ENCODE measurements at regions not wholly inside any gene's neighbourhood (a gene's known extent, or its start where the extent isn't known, plus 50 kb on each side); places are given as distances from the start of the nearest gene placed in this dataset.

DNA sequence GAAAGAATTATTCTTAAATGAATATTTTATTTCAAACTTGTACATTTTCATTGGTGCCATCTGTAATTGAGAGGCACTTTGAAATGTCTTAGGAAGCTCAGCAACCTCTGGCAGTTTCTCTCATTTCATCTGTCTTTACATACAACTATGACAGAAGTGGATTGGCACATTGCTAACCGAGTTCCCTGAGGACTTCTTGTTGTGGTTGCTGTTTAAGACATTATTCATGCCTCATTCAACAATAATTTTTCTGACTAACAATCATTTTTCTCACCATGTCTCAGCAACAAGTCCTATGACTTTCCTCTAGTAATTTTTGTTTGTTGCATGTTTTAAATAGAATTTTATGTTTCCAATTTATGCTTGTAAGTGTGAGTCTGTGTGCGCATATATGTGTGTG, 284.0 kb upstream of the CWC22 start:
- H3K9me3 ChIP-seq (ENCODE audit: insufficient read depth, low read depth, low read length), result no peaks in the 10 kb centered on the region
- Mint-ChIP-seq H3K27me3 (ENCODE audit: low read depth, unreplicated experiment) (no peaks in the 10 kb centered on the region), H3K27ac (ENCODE audit: unreplicated experiment) (no peak overlapping the region), H3K36me3 (ENCODE audit: low read depth, unreplicated experiment) (no peaks in the 10 kb centered on the region), H3K9me3 (ENCODE audit: unreplicated experiment) (no peaks in the 10 kb centered on the region), H3K4me3 (ENCODE audit: unreplicated experiment) (no peak overlapping the region), H3K4me1 (ENCODE audit: low read depth, unreplicated experiment) (peaks cover 6% of the 10 kb centered on the region)
- H3K9ac ChIP-seq (ENCODE audit: low read length), result no peak overlapping the region
- TF ChIP-seq EZH2 (IDR thresholded peaks at IDR 0.05; ENCODE audit: insufficient read depth, low read length), result no peak
- TF ChIP-seq, protein P1, sequence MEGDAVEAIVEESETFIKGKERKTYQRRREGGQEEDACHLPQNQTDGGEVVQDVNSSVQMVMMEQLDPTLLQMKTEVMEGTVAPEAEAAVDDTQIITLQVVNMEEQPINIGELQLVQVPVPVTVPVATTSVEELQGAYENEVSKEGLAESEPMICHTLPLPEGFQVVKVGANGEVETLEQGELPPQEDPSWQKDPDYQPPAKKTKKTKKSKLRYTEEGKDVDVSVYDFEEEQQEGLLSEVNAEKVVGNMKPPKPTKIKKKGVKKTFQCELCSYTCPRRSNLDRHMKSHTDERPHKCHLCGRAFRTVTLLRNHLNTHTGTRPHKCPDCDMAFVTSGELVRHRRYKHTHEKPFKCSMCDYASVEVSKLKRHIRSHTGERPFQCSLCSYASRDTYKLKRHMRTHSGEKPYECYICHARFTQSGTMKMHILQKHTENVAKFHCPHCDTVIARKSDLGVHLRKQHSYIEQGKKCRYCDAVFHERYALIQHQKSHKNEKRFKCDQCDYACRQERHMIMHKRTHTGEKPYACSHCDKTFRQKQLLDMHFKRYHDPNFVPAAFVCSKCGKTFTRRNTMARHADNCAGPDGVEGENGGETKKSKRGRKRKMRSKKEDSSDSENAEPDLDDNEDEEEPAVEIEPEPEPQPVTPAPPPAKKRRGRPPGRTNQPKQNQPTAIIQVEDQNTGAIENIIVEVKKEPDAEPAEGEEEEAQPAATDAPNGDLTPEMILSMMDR (IDR thresholded peaks at IDR 0.05; ENCODE audit: insufficient read depth, low read depth, low read length), result no peak
- no peaks in the 10 kb centered on the region for H3K36me3 ChIP-seq (ENCODE audit: insufficient read depth, low read length)
- peaks cover 14% of the 10 kb centered on the region for H3K4me1 ChIP-seq (ENCODE audit: insufficient read depth, low read length)
- FAIRE-seq (peak; percentile 56), DNase-seq (ENCODE audit: low read depth) (peak; percentile 76)
- no peaks in the 10 kb centered on the region for H3K79me2 ChIP-seq (ENCODE audit: insufficient read depth, low read length)
- H4K20me1 ChIP-seq (ENCODE audit: insufficient read depth, low read length), result no peaks in the 10 kb centered on the region
- peak overlapping the region; percentile 79 for H3K4me2 ChIP-seq (ENCODE audit: low read length)
- H3K4me3 ChIP-seq (ENCODE audit: insufficient read depth, low read depth, low read length), result no peak overlapping the region
- no peaks in the 10 kb centered on the region for H3K27me3 ChIP-seq (ENCODE audit: insufficient read depth, low read length)
- H2AFZ ChIP-seq (ENCODE audit: low read depth, low read length), result no peak overlapping the region
- peak overlapping the region; percentile 70 for H3K27ac ChIP-seq (ENCODE audit: low read depth, low read length)

DNA sequence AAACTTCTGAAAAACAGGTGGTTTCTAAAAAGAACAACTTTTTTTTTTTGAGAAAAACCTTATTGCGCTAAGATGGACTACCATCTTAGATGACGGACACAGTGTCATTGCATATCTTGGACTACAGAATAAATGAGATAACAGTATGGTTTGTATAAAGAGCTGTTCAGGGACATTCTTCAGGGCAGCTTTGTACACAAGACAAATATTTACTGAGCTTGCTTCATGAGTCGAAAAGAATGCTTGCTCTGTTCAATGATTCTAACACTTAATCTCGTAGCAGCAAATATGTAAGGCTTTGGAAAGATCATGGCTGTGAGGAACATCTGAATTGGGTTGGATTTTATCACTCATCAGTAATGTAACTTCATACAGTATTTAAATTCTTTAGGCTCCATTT, 282.5 kb upstream of the CWC22 start:
- Mint-ChIP-seq H3K4me1 (ENCODE audit: low read depth, unreplicated experiment) (peaks cover 6% of the 10 kb centered on the region), H3K9me3 (ENCODE audit: unreplicated experiment) (no peaks in the 10 kb centered on the region), H3K27ac (ENCODE audit: unreplicated experiment) (no peak overlapping the region), H3K27me3 (ENCODE audit: low read depth, unreplicated experiment) (no peaks in the 10 kb centered on the region), H3K36me3 (ENCODE audit: low read depth, unreplicated experiment) (no peaks in the 10 kb centered on the region), H3K4me3 (ENCODE audit: unreplicated experiment) (no peak overlapping the region)
- no peaks in the 10 kb centered on the region for H3K36me3 ChIP-seq (ENCODE audit: insufficient read depth, low read length)
- H3K4me1 ChIP-seq (ENCODE audit: insufficient read depth, low read length), result peaks cover 14% of the 10 kb centered on the region
- TF ChIP-seq, protein P1 (IDR thresholded peaks at IDR 0.05; ENCODE audit: insufficient read depth, low read depth, low read length), result no peak
- no peak for TF ChIP-seq EZH2 (IDR thresholded peaks at IDR 0.05; ENCODE audit: insufficient read depth, low read length)
- FAIRE-seq, result no peak
- H3K27ac ChIP-seq (ENCODE audit: low read depth, low read length), result no peak overlapping the region
- no peaks in the 10 kb centered on the region for H3K9me3 ChIP-seq (ENCODE audit: insufficient read depth, low read depth, low read length)
- no peak for DNase-seq (ENCODE audit: low read depth)
- H3K9ac ChIP-seq (ENCODE audit: low read length), result no peak overlapping the region
- no peaks in the 10 kb centered on the region for H4K20me1 ChIP-seq (ENCODE audit: insufficient read depth, low read length)
- H3K27me3 ChIP-seq (ENCODE audit: insufficient read depth, low read length), result no peaks in the 10 kb centered on the region
- no peak overlapping the region for H2AFZ ChIP-seq (ENCODE audit: low read depth, low read length)
- no peak overlapping the region for H3K4me3 ChIP-seq (ENCODE audit: insufficient read depth, low read depth, low read length)
- no peak overlapping the region for H3K4me2 ChIP-seq (ENCODE audit: low read length)
- no peaks in the 10 kb centered on the region for H3K79me2 ChIP-seq (ENCODE audit: insufficient read depth, low read length)

DNA sequence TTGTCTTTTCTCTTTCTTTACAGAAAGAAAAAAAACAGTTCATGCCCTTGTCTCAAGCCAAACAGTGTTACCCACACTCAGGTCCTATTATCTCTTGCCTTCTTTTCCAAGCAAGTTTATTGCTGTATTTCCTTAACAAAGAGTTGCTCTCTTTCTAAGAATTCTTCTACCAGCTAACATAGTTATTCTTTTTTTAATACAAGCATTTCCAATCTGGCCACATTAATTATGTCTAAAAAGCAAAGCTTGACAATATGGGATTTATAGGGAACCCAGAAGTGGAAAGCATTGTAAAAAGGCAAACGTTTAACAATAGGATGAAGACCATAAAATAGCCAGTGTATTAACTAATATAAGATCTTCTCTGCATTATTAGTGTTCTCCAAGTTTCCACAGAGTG, 272.5 kb upstream of the CWC22 start:
- H4K20me1 ChIP-seq (ENCODE audit: insufficient read depth, low read length), result no peaks in the 10 kb centered on the region
- no peak overlapping the region for H3K4me2 ChIP-seq (ENCODE audit: low read length)
- H3K27ac ChIP-seq (ENCODE audit: low read depth, low read length), result no peak overlapping the region
- Mint-ChIP-seq H3K4me3 (ENCODE audit: unreplicated experiment) (no peak overlapping the region), H3K9me3 (ENCODE audit: unreplicated experiment) (no peaks in the 10 kb centered on the region), H3K36me3 (ENCODE audit: low read depth, unreplicated experiment) (no peaks in the 10 kb centered on the region), H3K4me1 (ENCODE audit: low read depth, unreplicated experiment) (no peaks in the 10 kb centered on the region), H3K27ac (ENCODE audit: unreplicated experiment) (no peak overlapping the region), H3K27me3 (ENCODE audit: low read depth, unreplicated experiment) (no peaks in the 10 kb centered on the region)
- no peaks in the 10 kb centered on the region for H3K36me3 ChIP-seq (ENCODE audit: insufficient read depth, low read length)
- FAIRE-seq (no peak), DNase-seq (ENCODE audit: low read depth) (no peak)
- H3K4me1 ChIP-seq (ENCODE audit: insufficient read depth, low read length), result no peaks in the 10 kb centered on the region
- H3K79me2 ChIP-seq (ENCODE audit: insufficient read depth, low read length), result no peaks in the 10 kb centered on the region
- no peak for TF ChIP-seq EZH2 (IDR thresholded peaks at IDR 0.05; ENCODE audit: insufficient read depth, low read length)
- TF ChIP-seq, protein P1 (IDR thresholded peaks at IDR 0.05; ENCODE audit: insufficient read depth, low read depth, low read length), result no peak
- no peak overlapping the region for H3K4me3 ChIP-seq (ENCODE audit: insufficient read depth, low read depth, low read length)
- no peak overlapping the region for H3K9ac ChIP-seq (ENCODE audit: low read length)
- no peaks in the 10 kb centered on the region for H3K9me3 ChIP-seq (ENCODE audit: insufficient read depth, low read depth, low read length)
- H3K27me3 ChIP-seq (ENCODE audit: insufficient read depth, low read length), result no peaks in the 10 kb centered on the region
- no peak overlapping the region for H2AFZ ChIP-seq (ENCODE audit: low read depth, low read length)

All from astrocyte (in vitro differentiated cells and primary cell).